Left lung (tissue), 4 donors: ENCODE measurements at regions not wholly inside any gene's neighbourhood (a gene's known extent, or its start where the extent isn't known, plus 50 kb on each side); places are given as distances from the start of the nearest gene placed in this dataset.

Experiments
- ATAC-seq: fragments of 200-7000 bp; cut with Tn5 transposase; one replicate; pipeline ENCODE4 v1.9.1; 2020; ENCODE audit warnings: moderate library complexity
- DNase-seq, 4 donors: peaks; one replicate each; pipeline ENCODE4 v3.0.0-alpha.2; 2013 to 2020
- H3K27ac ChIP-seq, 2 donors: fragments of 200-600 bp; sonication (generic) in 1 of 2; one replicate each; pipeline versions ENCODE4 v1.5.0 to v1.8.0; 2020 to 2021
- H3K27me3 ChIP-seq, 2 donors: fragments of 200-600 bp; sonication (generic) in 1 of 2; one replicate each; pipeline versions ENCODE4 v1.5.0 to v1.8.0; 2020 to 2021
- H3K36me3 ChIP-seq, 2 donors: fragments of 200-600 bp; sonication (generic) in 1 of 2; one replicate each; pipeline versions ENCODE4 v1.5.0 to v1.8.0; 2020 to 2021
- H3K4me1 ChIP-seq, 2 donors: fragments of 200-600 bp; one replicate each; pipeline ENCODE4 v1.8.0; 2021
- H3K4me3 ChIP-seq, 2 donors: fragments of 200-600 bp; sonication (generic) in 1 of 2; one replicate each; pipeline versions ENCODE4 v1.5.0 to v1.8.0; 2020 to 2021; ENCODE audit warnings: mild to moderate bottlenecking in 1 of 2
- H3K9me3 ChIP-seq, 2 donors: fragments of 200-600 bp; sonication (generic) in 1 of 2; one replicate each; pipeline versions ENCODE4 v1.5.0 to v1.8.0; 2020 to 2021
- CTCF ChIP-seq, 2 donors: fragments of 200-600 bp; sonication (generic) in 1 of 2; IDR thresholded peaks; one replicate each; pipeline versions ENCODE4 v1.5.0 to v1.8.0; 2021; ENCODE audit warnings: antibody characterized with exemption in 2 of 2
- intact Hi-C, 2 donors: fragments of 100-400 bp; cut with DNase I; formaldehyde crosslinking; loops; one replicate each; pipeline versions ENCODE4 v1.11.2 to v1.14.2; 2022
- donor health status: DM: no; HTN: yes; CAD: no.
- donor health status: DM: no; HTN: no; CAD: no.

GRCh38 chr12:127463237-127463636 is 803.7 kb upstream of the TMEM132C start:
- H3K27ac ChIP-seq, result no peak overlapping the region
- no peaks in the 10 kb centered on the region for H3K36me3 ChIP-seq
- no peaks in the 10 kb centered on the region for H3K4me1 ChIP-seq
- TF ChIP-seq CTCF (IDR thresholded peaks at IDR 0.05), result no peak
- intact Hi-C loops, result no loop called here
- H3K27me3 ChIP-seq, result no peaks in the 10 kb centered on the region
- no peaks in the 10 kb centered on the region for H3K9me3 ChIP-seq
- no peak overlapping the region for H3K4me3 ChIP-seq
- DNase-seq (no peak), ATAC-seq (no peak)

GRCh38 chr12:127469331-127469730 is 797.6 kb upstream of the TMEM132C start:
- ATAC-seq (no peak), DNase-seq (no peak)
- TF ChIP-seq CTCF (IDR thresholded peaks at IDR 0.05), result no peak
- Histone ChIP-seq H3K27ac (no peak overlapping the region), H3K27me3 (no peaks in the 10 kb centered on the region), H3K9me3 (no peaks in the 10 kb centered on the region), H3K4me1 (no peaks in the 10 kb centered on the region), H3K4me3 (no peak overlapping the region), H3K36me3 (no peaks in the 10 kb centered on the region)
- intact Hi-C loops, result no loop called here

- DNase-seq (no peak), ATAC-seq (no peak)
- Histone ChIP-seq H3K9me3 (no peaks in the 10 kb centered on the region), H3K27ac (no peak overlapping the region), H3K36me3 (no peaks in the 10 kb centered on the region), H3K4me1 (no peaks in the 10 kb centered on the region), H3K4me3 (no peak overlapping the region), H3K27me3 (no peaks in the 10 kb centered on the region)
- no peak for TF ChIP-seq CTCF (IDR thresholded peaks at IDR 0.05)
- intact Hi-C loops, result no loop called here
Observed at GRCh38 chr12:127473766-127474165, 793.2 kb upstream of the TMEM132C start.

GRCh38 chr12:127479256-127479655 is 787.7 kb upstream of the TMEM132C start:
- H3K27me3 ChIP-seq, result no peaks in the 10 kb centered on the region
- DNase-seq, result no peak
- H3K9me3 ChIP-seq, result peaks cover 0 to 5% of the 10 kb centered on the region in 2 donors
- no peaks in the 10 kb centered on the region for H3K36me3 ChIP-seq
- ATAC-seq, result no peak
- no peak for TF ChIP-seq CTCF (IDR thresholded peaks at IDR 0.05)
- intact Hi-C loops, result no loop called here
- H3K27ac ChIP-seq, result no peak overlapping the region
- H3K4me1 ChIP-seq, result no peaks in the 10 kb centered on the region
- no peak overlapping the region for H3K4me3 ChIP-seq

- intact Hi-C loops, result no loop called here
- Histone ChIP-seq H3K27me3 (no peaks in the 10 kb centered on the region), H3K36me3 (no peaks in the 10 kb centered on the region), H3K4me3 (no peak overlapping the region), H3K4me1 (no peaks in the 10 kb centered on the region), H3K9me3 (peaks cover 0 to 5% of the 10 kb centered on the region in 2 donors), H3K27ac (no peak overlapping the region)
- TF ChIP-seq CTCF (IDR thresholded peaks at IDR 0.05), result no peak
- ATAC-seq (no peak), DNase-seq (no peak)
Observed at GRCh38 chr12:127480775-127481314, 786.1 kb upstream of the TMEM132C start.
